NCI-H526 treated with DMSO at 0.1 percent for 48 hours (cell line): ENCODE measurements at regions not wholly inside any gene's neighbourhood (a gene's known extent, or its start where the extent isn't known, plus 50 kb on each side); places are given as distances from the start of the nearest gene placed in this dataset.

Source experiments
- DNase-seq: peaks from one replicate; lab custom pipeline; 2025; lab: John Stamatoyannopoulos, UW

- DNase-seq = no peak
These were observed 353.5 kb downstream of the MYCN start for GRCh38 chr2:16293871-16294270.

- DNase-seq = no peak
These were observed 353.0 kb downstream of the MYCN start for GRCh38 chr2:16293398-16293797.

GRCh38 chr2:16291731-16292550 lies 351.6 kb downstream of the MYCN start:
- DNase-seq = no peak

- DNase-seq = no peak
These were observed 350.9 kb downstream of the MYCN start for GRCh38 chr2:16291226-16291625.

- DNase-seq = peak; percentile 1
These were observed 350.1 kb downstream of the MYCN start for GRCh38 chr2:16290311-16291020.

GRCh38 chr2:16288371-16289112 lies 348.2 kb downstream of the MYCN start:
- no peak for DNase-seq

GRCh38 chr2:16287831-16288230 lies 347.5 kb downstream of the MYCN start:
- DNase-seq = no peak

GRCh38 chr2:16287281-16287680 lies 346.9 kb downstream of the MYCN start:
- no peak for DNase-seq

GRCh38 chr2:16285813-16286510 lies 345.6 kb downstream of the MYCN start:
- no peak for DNase-seq

GRCh38 chr2:16284941-16285625 lies 344.7 kb downstream of the MYCN start:
- no peak for DNase-seq

- no peak for DNase-seq
These were observed 342.9 kb downstream of the MYCN start for GRCh38 chr2:16283071-16283850.

GRCh38 chr2:16282511-16282910 lies 342.2 kb downstream of the MYCN start:
- no peak for DNase-seq

- peak; percentile 5 for DNase-seq
These were observed 341.3 kb downstream of the MYCN start for GRCh38 chr2:16281451-16282335.

- DNase-seq = no peak
These were observed 339.7 kb downstream of the MYCN start for GRCh38 chr2:16280081-16280480.

- no peak for DNase-seq
These were observed 339.3 kb downstream of the MYCN start for GRCh38 chr2:16279641-16280040.

- no peak for DNase-seq
These were observed 338.8 kb downstream of the MYCN start for GRCh38 chr2:16279201-16279570.

GRCh38 chr2:16278421-16279200 lies 338.3 kb downstream of the MYCN start:
- no peak for DNase-seq

- DNase-seq = no peak
These were observed 336.8 kb downstream of the MYCN start for GRCh38 chr2:16277117-16277516.

- DNase-seq = no peak
These were observed 335.3 kb downstream of the MYCN start for GRCh38 chr2:16275661-16276060.
